H54 (cell line): ENCODE measurements at regions not wholly inside any gene's neighbourhood (a gene's known extent, or its start where the extent isn't known, plus 50 kb on each side); places are given as distances from the start of the nearest gene placed in this dataset.

Source experiments
- DNase-seq: peaks from one replicate; pipeline ENCODE4 v3.0.0; 2011; ENCODE audit warnings: low spot score, mixed read lengths; ENCODE audit not compliant: insufficient read length
- FAIRE-seq: peaks from 3 replicates; lab custom pipeline; 2011; peaks lifted over from hg19 to GRCh38; lab: Jason Lieb, UNC
- POLR2A ChIP-seq: IDR thresholded peaks from 2 replicates; pipeline ENCODE4 v1.6.1; 2011; ENCODE audit warnings: low read depth, mild to moderate bottlenecking, low read length

GRCh38 chr18:62442391-62442790 is 80.4 kb upstream of the ZCCHC2 start:
- FAIRE-seq = no peak
- TF ChIP-seq POLR2A = no peak

GRCh38 chr18:62445386-62445917 is 77.4 kb upstream of the ZCCHC2 start:
- FAIRE-seq (no peak), DNase-seq (no peak)
- no peak for TF ChIP-seq POLR2A

More at GRCh38 chr18:62442391-62442790, 80.4 kb upstream of the ZCCHC2 start:
- DNase-seq = no peak

GRCh38 chr18:62446511-62446910 is 76.3 kb upstream of the ZCCHC2 start:
- FAIRE-seq = no peak
- no peak for DNase-seq
- TF ChIP-seq POLR2A = no peak

- FAIRE-seq (no peak), DNase-seq (no peak)
- TF ChIP-seq POLR2A = no peak
Measured at GRCh38 chr18:62447652-62448051, 75.2 kb upstream of the ZCCHC2 start.

DNA sequence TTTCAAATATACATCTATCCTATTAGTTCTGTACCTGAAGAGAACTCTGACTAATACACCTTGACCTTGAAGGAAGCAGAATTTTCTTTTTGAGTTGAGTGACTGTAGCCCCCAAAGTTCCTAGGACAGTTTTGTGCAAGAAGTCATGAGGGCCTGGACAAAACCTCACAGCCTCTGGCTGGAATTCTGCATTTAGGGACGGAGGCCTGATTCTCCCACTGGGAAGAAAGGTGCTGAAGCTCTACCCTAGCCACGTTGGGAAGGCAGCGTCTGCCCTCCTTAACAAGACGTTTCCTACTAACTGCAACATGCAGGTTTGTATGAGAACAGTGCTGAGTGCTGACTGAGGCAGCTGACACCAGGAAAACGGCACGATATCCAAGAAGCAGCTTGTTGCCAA is 74.4 kb upstream of the ZCCHC2 start:
- no peak for TF ChIP-seq POLR2A
- no peak for DNase-seq
- no peak for FAIRE-seq

GRCh38 chr18:62449490-62450104 is 73.2 kb upstream of the ZCCHC2 start:
- no peak for TF ChIP-seq POLR2A
- no peak for FAIRE-seq
- no peak for DNase-seq

DNA sequence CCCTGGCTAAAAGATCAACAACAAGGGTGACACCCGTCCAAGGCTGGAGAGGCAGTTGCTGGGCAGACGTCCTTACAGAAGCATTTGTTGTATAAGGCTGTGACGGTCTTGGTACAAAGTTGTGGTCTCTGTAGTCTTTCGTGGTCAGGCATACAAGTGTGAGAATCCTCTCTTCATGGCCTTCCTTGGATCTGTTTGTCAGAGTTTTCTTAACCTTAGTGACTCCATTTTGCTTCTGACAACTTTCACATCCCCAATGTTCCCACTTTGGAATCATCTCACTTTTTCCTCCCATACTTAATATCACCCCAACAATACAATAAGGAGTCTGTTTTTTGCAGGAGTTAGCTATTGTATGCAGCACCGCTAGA is 72.7 kb upstream of the ZCCHC2 start:
- FAIRE-seq = no peak

GRCh38 chr18:62450546-62451410 is 72.0 kb upstream of the ZCCHC2 start:
- DNase-seq (peak; percentile 69), FAIRE-seq (no peak)
- TF ChIP-seq POLR2A = no peak

More for the DNA sequence above, 72.7 kb upstream of the ZCCHC2 start:
- TF ChIP-seq POLR2A = no peak
- no peak for DNase-seq

DNA sequence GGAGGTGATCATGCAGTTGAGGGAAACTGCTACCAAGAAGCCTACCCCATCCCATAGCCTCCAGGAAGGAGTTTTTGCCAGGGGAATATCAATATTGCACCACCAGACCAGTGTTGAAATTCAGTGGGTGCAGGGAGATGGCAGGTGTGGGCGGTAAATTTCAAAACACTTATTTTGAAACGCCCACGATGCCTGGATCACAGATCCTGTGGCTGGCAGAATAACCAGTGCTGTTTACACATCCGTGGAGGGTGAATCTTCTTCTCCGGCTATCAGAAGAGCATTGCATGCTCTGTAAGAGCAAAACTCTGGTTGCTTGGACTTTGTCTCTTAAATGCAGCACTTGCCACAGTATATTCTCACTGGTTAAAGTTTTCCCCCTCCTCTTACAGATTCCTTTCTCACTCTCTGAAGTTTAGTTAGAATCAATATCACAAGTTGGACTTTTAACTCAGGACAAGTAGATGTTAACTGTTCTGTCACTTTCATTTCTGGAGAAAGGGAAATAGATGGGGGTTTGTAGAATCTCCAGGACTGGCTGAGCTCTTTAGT is 70.5 kb upstream of the ZCCHC2 start:
- FAIRE-seq (no peak), DNase-seq (no peak)
- TF ChIP-seq POLR2A = no peak

DNA sequence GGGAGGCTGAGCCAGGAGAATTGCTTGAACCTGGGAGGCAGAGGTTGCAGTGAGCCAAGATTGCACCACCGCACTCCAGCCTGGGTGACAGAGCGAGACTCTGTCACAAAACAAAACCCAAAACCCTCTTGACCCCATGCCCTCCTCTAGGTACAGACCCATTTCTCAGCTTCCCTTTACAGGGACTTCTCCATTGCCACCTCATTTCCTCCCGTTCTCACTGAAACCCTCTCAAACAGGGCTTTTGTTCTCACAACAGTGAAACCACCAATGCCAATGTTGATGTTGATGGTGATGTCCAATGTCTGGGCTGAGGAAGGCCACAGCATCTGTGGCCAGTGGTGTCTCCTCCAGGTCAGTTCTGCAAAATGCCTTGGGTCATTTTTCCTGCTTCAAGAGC is 69.0 kb upstream of the ZCCHC2 start:
- DNase-seq = no peak
- TF ChIP-seq POLR2A = no peak
- FAIRE-seq = no peak

DNA sequence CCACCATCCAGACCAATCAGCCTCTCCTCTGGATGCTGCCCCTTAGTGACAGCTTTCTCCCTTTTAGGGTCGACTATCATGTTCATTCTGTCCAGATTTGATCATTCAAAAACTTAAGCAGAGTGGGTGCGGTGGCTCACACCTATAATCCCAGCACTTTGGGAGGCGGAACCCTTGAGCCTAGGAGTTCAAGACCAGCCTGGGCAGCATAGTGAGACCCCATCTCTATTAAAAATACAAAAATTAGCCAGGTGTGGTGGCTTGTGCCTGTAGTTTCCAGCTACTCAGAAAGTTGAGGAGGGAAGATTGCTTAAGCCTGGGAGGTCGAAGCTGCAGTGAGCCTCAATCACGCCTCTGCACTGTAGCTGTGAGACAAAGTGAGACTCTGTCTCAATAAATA is 68.3 kb upstream of the ZCCHC2 start:
- no peak for TF ChIP-seq POLR2A
- DNase-seq (no peak), FAIRE-seq (no peak)

GRCh38 chr18:62455222-62455621 is 67.6 kb upstream of the ZCCHC2 start:
- TF ChIP-seq POLR2A = no peak
- DNase-seq = no peak
- no peak for FAIRE-seq

- FAIRE-seq = no peak
- no peak for DNase-seq
- TF ChIP-seq POLR2A = no peak
Measured at GRCh38 chr18:62457877-62458276, 64.9 kb upstream of the ZCCHC2 start.

DNA sequence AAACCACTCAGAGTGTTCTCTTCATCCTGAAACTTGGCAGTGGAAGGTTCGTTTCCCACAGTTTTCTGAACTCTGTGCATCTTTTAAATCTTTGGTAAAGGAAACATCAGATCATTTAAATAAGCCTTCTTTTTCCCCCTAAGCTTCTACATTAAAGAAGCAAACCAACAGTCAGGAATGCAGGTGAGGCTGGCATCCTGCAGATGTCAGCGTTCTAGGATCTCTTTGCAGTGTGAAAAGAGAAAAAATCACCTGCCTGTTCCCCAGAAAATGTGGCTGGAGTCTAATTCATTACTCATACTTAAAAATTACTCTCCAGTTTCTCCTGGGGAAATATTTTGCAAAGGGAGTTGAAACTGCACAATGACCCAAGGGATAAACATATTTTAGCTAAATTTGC is 64.5 kb upstream of the ZCCHC2 start:
- FAIRE-seq (no peak), DNase-seq (no peak)
- no peak for TF ChIP-seq POLR2A
